ENCODE measurements at regions not wholly inside any gene's neighbourhood (a gene's known extent, or its start where the extent isn't known, plus 50 kb on each side); places are given as distances from the start of the nearest gene placed in this dataset.

DNA sequence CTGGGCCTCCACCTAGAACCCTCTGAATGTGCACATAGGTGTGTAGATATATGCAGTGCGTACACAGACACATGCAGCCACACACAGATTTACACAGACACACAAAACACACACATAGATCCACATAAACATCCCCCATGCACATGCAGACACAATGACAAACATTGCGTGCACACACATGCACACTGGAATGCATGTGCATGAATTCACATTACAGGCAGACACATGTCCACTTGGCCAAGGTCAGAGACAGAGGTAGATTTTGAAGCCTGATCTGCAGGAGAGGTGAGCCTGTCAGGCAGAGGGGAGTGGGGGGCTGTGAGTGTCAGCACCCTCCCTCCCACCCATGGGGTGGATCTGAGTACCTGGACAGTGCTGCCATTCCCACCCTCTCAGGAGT lies 338.5 kb downstream of the PTPRU start:
- TF ChIP-seq, protein P1, sequence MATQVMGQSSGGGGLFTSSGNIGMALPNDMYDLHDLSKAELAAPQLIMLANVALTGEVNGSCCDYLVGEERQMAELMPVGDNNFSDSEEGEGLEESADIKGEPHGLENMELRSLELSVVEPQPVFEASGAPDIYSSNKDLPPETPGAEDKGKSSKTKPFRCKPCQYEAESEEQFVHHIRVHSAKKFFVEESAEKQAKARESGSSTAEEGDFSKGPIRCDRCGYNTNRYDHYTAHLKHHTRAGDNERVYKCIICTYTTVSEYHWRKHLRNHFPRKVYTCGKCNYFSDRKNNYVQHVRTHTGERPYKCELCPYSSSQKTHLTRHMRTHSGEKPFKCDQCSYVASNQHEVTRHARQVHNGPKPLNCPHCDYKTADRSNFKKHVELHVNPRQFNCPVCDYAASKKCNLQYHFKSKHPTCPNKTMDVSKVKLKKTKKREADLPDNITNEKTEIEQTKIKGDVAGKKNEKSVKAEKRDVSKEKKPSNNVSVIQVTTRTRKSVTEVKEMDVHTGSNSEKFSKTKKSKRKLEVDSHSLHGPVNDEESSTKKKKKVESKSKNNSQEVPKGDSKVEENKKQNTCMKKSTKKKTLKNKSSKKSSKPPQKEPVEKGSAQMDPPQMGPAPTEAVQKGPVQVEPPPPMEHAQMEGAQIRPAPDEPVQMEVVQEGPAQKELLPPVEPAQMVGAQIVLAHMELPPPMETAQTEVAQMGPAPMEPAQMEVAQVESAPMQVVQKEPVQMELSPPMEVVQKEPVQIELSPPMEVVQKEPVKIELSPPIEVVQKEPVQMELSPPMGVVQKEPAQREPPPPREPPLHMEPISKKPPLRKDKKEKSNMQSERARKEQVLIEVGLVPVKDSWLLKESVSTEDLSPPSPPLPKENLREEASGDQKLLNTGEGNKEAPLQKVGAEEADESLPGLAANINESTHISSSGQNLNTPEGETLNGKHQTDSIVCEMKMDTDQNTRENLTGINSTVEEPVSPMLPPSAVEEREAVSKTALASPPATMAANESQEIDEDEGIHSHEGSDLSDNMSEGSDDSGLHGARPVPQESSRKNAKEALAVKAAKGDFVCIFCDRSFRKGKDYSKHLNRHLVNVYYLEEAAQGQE (IDR thresholded peaks at IDR 0.05; ENCODE audit: low read depth, low read length), result no peak
- TF ChIP-seq, protein P2, sequence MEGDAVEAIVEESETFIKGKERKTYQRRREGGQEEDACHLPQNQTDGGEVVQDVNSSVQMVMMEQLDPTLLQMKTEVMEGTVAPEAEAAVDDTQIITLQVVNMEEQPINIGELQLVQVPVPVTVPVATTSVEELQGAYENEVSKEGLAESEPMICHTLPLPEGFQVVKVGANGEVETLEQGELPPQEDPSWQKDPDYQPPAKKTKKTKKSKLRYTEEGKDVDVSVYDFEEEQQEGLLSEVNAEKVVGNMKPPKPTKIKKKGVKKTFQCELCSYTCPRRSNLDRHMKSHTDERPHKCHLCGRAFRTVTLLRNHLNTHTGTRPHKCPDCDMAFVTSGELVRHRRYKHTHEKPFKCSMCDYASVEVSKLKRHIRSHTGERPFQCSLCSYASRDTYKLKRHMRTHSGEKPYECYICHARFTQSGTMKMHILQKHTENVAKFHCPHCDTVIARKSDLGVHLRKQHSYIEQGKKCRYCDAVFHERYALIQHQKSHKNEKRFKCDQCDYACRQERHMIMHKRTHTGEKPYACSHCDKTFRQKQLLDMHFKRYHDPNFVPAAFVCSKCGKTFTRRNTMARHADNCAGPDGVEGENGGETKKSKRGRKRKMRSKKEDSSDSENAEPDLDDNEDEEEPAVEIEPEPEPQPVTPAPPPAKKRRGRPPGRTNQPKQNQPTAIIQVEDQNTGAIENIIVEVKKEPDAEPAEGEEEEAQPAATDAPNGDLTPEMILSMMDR (IDR thresholded peaks at IDR 0.05 in 2 of 3, conservative IDR thresholded peaks at IDR 0.05 in 1 of 3; ENCODE audit: control insufficient read depth in 2 of 3, extremely low read depth in 1 of 3, insufficient read depth in 1 of 3, low read depth in 3 of 3, low read length in 3 of 3), result no peak
- TF ChIP-seq CHD4 (IDR thresholded peaks at IDR 0.05), result no peak
- no peak for TF ChIP-seq EZH2 (IDR thresholded peaks at IDR 0.05; ENCODE audit: borderline replicate concordance, control insufficient read depth, low read depth, low read length)
- no peak for TF ChIP-seq RELA (IDR thresholded peaks at IDR 0.05; ENCODE audit: borderline replicate concordance, partially characterized antibody)
- TF ChIP-seq POLR2AphosphoS5 (IDR thresholded peaks at IDR 0.05; ENCODE audit: low read length), result no peak
- no peak for TF ChIP-seq GABPA (IDR thresholded peaks at IDR 0.05; ENCODE audit: low read depth)
- no peak for TF ChIP-seq EP300 (IDR thresholded peaks at IDR 0.05; ENCODE audit: borderline replicate concordance in 1 of 2, control insufficient read depth in 1 of 2, low read depth in 2 of 2, low read length in 2 of 2)
